Muscle layer of duodenum (tissue), 2 donors: ENCODE measurements at regions not wholly inside any gene's neighbourhood (a gene's known extent, or its start where the extent isn't known, plus 50 kb on each side); places are given as distances from the start of the nearest gene placed in this dataset.
A peak's percentile ranks its signal among the peaks of the same experiment; 100 is the strongest.

Source experiments
- H3K27ac ChIP-seq: one replicate; pipeline ENCODE4 v1.7.0; 2013; ENCODE audit warnings: mild to moderate bottlenecking, low read length
- H3K27me3 ChIP-seq: one replicate; pipeline ENCODE4 v1.7.0; 2013; ENCODE audit warnings: low read depth, mild to moderate bottlenecking, control low read depth, low read length
- H3K36me3 ChIP-seq, 2 donors: one replicate each; pipeline ENCODE4 v1.7.0; 2013; ENCODE audit warnings: low read length in 2 of 2, control low read depth in 1 of 2, mild to moderate bottlenecking in 1 of 2; ENCODE audit not compliant: insufficient read depth in 2 of 2, control insufficient read depth in 1 of 2
- H3K4me1 ChIP-seq, 2 donors: one replicate each; pipeline ENCODE4 v1.7.0; 2013; ENCODE audit warnings: low read length in 2 of 2, mild to moderate bottlenecking in 2 of 2, control low read depth in 1 of 2, moderate library complexity in 1 of 2; ENCODE audit not compliant: insufficient read depth in 2 of 2, control insufficient read depth in 1 of 2
- H3K4me3 ChIP-seq, 2 donors: one replicate each; pipeline ENCODE4 v1.7.0; 2013; ENCODE audit warnings: low read length in 2 of 2, low read depth in 1 of 2, mild to moderate bottlenecking in 1 of 2
- H3K9me3 ChIP-seq, 2 donors: one replicate each; pipeline ENCODE4 v1.7.0; 2013; ENCODE audit warnings: low read length in 2 of 2, control low read depth in 1 of 2, mild to moderate bottlenecking in 1 of 2; ENCODE audit not compliant: control insufficient read depth in 1 of 2
- donor health status: healthy.

GRCh38 chr3:43966530-43966929 is 275.2 kb upstream of the TOPAZ1 start:
- Histone ChIP-seq H3K27ac (no peak overlapping the region), H3K27me3 (no peaks in the 10 kb centered on the region), H3K36me3 (no peaks in the 10 kb centered on the region), H3K4me3 (no peak overlapping the region), H3K4me1 (no peaks in the 10 kb centered on the region), H3K9me3 (no peaks in the 10 kb centered on the region)

GRCh38 chr3:43968465-43968864 is 273.2 kb upstream of the TOPAZ1 start:
- Histone ChIP-seq H3K9me3 (no peaks in the 10 kb centered on the region), H3K27ac (no peak overlapping the region), H3K4me1 (no peaks in the 10 kb centered on the region), H3K27me3 (no peaks in the 10 kb centered on the region), H3K36me3 (no peaks in the 10 kb centered on the region), H3K4me3 (no peak overlapping the region)

- Histone ChIP-seq H3K4me3 (no peak overlapping the region), H3K27me3 (no peaks in the 10 kb centered on the region), H3K9me3 (no peaks in the 10 kb centered on the region), H3K36me3 (no peaks in the 10 kb centered on the region), H3K4me1 (no peaks in the 10 kb centered on the region), H3K27ac (no peak overlapping the region)
Measured at GRCh38 chr3:43969944-43970343, 271.7 kb upstream of the TOPAZ1 start.

GRCh38 chr3:43970351-43970750 is 271.3 kb upstream of the TOPAZ1 start:
- H3K9me3 ChIP-seq, result no peaks in the 10 kb centered on the region
- H3K36me3 ChIP-seq, result no peaks in the 10 kb centered on the region
- no peaks in the 10 kb centered on the region for H3K4me1 ChIP-seq
- H3K27me3 ChIP-seq, result no peaks in the 10 kb centered on the region
- H3K27ac ChIP-seq, result no peak overlapping the region
- no peak overlapping the region for H3K4me3 ChIP-seq

GRCh38 chr3:43970920-43971319 is 270.8 kb upstream of the TOPAZ1 start:
- H3K4me1 ChIP-seq, result no peaks in the 10 kb centered on the region
- no peaks in the 10 kb centered on the region for H3K36me3 ChIP-seq
- no peak overlapping the region for H3K27ac ChIP-seq
- no peak overlapping the region for H3K4me3 ChIP-seq
- H3K27me3 ChIP-seq, result no peaks in the 10 kb centered on the region
- H3K9me3 ChIP-seq, result peaks cover 0 to 5% of the 10 kb centered on the region in 2 donors

- Histone ChIP-seq H3K4me3 (no peak overlapping the region), H3K27ac (no peak overlapping the region), H3K36me3 (no peaks in the 10 kb centered on the region), H3K27me3 (no peaks in the 10 kb centered on the region), H3K9me3 (peaks cover 0 to 10% of the 10 kb centered on the region in 2 donors), H3K4me1 (no peaks in the 10 kb centered on the region)
Measured at GRCh38 chr3:43971486-43971885, 270.2 kb upstream of the TOPAZ1 start.

- H3K27me3 ChIP-seq, result no peaks in the 10 kb centered on the region
- peaks cover 0 to 10% of the 10 kb centered on the region in 2 donors for H3K9me3 ChIP-seq
- H3K4me3 ChIP-seq, result no peak overlapping the region
- H3K36me3 ChIP-seq, result no peaks in the 10 kb centered on the region
- no peak overlapping the region for H3K27ac ChIP-seq
- no peaks in the 10 kb centered on the region for H3K4me1 ChIP-seq
Measured at GRCh38 chr3:43978708-43979107, 263.0 kb upstream of the TOPAZ1 start.

- no peaks in the 10 kb centered on the region for H3K36me3 ChIP-seq
- H3K4me3 ChIP-seq, result no peak overlapping the region
- H3K4me1 ChIP-seq, result no peaks in the 10 kb centered on the region
- H3K27me3 ChIP-seq, result no peaks in the 10 kb centered on the region
- H3K9me3 ChIP-seq, result peaks cover 0 to 10% of the 10 kb centered on the region in 2 donors
- no peak overlapping the region for H3K27ac ChIP-seq
Measured at GRCh38 chr3:43979645-43980044, 262.0 kb upstream of the TOPAZ1 start.

GRCh38 chr3:43994657-43995546 is 246.8 kb upstream of the TOPAZ1 start:
- H3K36me3 ChIP-seq, result no peaks in the 10 kb centered on the region
- H3K27me3 ChIP-seq, result peaks cover 61% of the 10 kb centered on the region
- peak overlapping the region; percentile 7 to 51 for H3K4me3 ChIP-seq
- H3K27ac ChIP-seq, result no peak overlapping the region
- H3K9me3 ChIP-seq, result peaks cover 8 to 16% of the 10 kb centered on the region in 2 donors
- H3K4me1 ChIP-seq, result peaks cover 9 to 52% of the 10 kb centered on the region in 2 donors

- Histone ChIP-seq H3K27me3 (peaks cover 63% of the 10 kb centered on the region), H3K27ac (no peak overlapping the region), H3K9me3 (peaks cover 4 to 13% of the 10 kb centered on the region in 2 donors), H3K4me3 (peak overlapping the region; percentile 44 to 51), H3K36me3 (no peaks in the 10 kb centered on the region), H3K4me1 (peaks cover 9 to 52% of the 10 kb centered on the region in 2 donors)
Measured at GRCh38 chr3:43995547-43996378, 245.9 kb upstream of the TOPAZ1 start.
